ENCODE measurements at regions not wholly inside any gene's neighbourhood (a gene's known extent, or its start where the extent isn't known, plus 50 kb on each side); places are given as distances from the start of the nearest gene placed in this dataset.

DNA sequence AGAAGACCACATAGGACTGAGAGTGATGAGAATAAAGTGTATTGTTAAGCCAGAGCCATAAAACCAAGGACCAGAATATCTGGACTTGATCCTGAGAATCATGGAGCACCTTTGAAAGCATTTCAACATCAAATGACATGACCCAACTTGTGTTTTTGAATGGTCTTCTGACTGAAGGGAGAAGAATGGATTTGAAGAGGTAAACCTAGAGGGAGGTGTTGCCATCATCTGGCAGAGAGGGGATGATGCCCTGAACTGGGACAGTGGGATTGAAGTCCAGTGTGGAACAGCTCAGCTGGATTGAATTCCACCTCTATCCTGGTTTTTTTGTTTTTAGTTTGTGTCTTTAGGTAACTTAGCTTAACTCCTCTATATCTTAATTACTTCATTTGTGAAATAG, 570.0 kb downstream of the TBC1D32 start:
- no peaks in the 10 kb centered on the region for H3K27me3 ChIP-seq (replicated peaks in 1 of 4; ENCODE audit: control insufficient read depth in 3 of 4, extremely low read depth in 1 of 4, insufficient read depth in 3 of 4, low read length in 3 of 4)
- H3K18ac ChIP-seq (ENCODE audit: extremely low read depth, low read length), result no peak overlapping the region
- H3K23ac ChIP-seq (ENCODE audit: insufficient read length), result no peak overlapping the region
- no peaks in the 10 kb centered on the region for H3K36me3 ChIP-seq (ENCODE audit: control insufficient read depth in 2 of 4, insufficient read depth in 4 of 4, low read length in 3 of 4)
- H2BK12ac ChIP-seq (ENCODE audit: low read depth, low read length), result no peak overlapping the region
- H3K56ac ChIP-seq (replicated peaks; ENCODE audit: insufficient read length, low read depth, low read length), result no peak overlapping the region
- H3K4me3 ChIP-seq (ENCODE audit: extremely low read depth in 1 of 4, insufficient read depth in 2 of 4, low read depth in 3 of 4, low read length in 4 of 4), result no peak overlapping the region
- H3K4me1 ChIP-seq (replicated peaks in 1 of 4; ENCODE audit: control insufficient read depth in 3 of 4, insufficient read depth in 4 of 4, low read length in 3 of 4), result no peaks in the 10 kb centered on the region
- H3K4ac ChIP-seq (replicated peaks; ENCODE audit: insufficient read length, low read depth, low read length), result no peak overlapping the region
- H2BK120ac ChIP-seq (replicated peaks; ENCODE audit: low read depth, low read length), result no peak overlapping the region
- ChIA-PET POLR2A (ENCODE audit: partially characterized antibody) (no interaction called here), CTCF (ENCODE audit: partially characterized antibody) (interaction anchor here (0.7 to 1.4 kb wide), 8 partner anchors 10 to 362 kb away, joined by 3 to 5 read pairs (median 3); no protein-coding TSS in a partner anchor)
- no peaks in the 10 kb centered on the region for H3K9me3 ChIP-seq (ENCODE audit: insufficient read depth in 2 of 2, low read depth in 1 of 2, low read length in 1 of 2)
- no peak overlapping the region for H3K9ac ChIP-seq (replicated peaks in 1 of 4; ENCODE audit: extremely low read depth in 1 of 4, low read depth in 3 of 4, low read length in 3 of 4)
- H2AK5ac ChIP-seq (ENCODE audit: low read depth, low read length), result no peak overlapping the region
- no peak overlapping the region for H4K91ac ChIP-seq (replicated peaks; ENCODE audit: insufficient read length, low read length)
- H2BK15ac ChIP-seq (ENCODE audit: low read length), result no peak overlapping the region
- H3K79me2 ChIP-seq (ENCODE audit: control insufficient read depth in 1 of 2, insufficient read depth in 2 of 2, low read length in 2 of 2), result no peaks in the 10 kb centered on the region
- H3K79me1 ChIP-seq (ENCODE audit: low read depth, low read length), result no peaks in the 10 kb centered on the region
- H4K20me1 ChIP-seq (replicated peaks in 1 of 2; ENCODE audit: control insufficient read depth in 1 of 2, insufficient read depth in 2 of 2, low read length in 2 of 2), result no peaks in the 10 kb centered on the region
- H3K23me2 ChIP-seq (ENCODE audit: low read depth, low read length), result no peaks in the 10 kb centered on the region
- no peak for FAIRE-seq
- no peak overlapping the region for H3K14ac ChIP-seq (ENCODE audit: insufficient read length)
- no peak overlapping the region for H4K8ac ChIP-seq (ENCODE audit: extremely low read depth, insufficient read depth, low read length)
- TF ChIP-seq KDM5A (IDR thresholded peaks at IDR 0.05; ENCODE audit: low read length) (no peak), SIX5 (IDR thresholded peaks at IDR 0.05; ENCODE audit: low read depth, low read length) (no peak), RAD21 (IDR thresholded peaks at IDR 0.05 in 1 of 2, conservative IDR thresholded peaks at IDR 0.05 in 1 of 2; ENCODE audit: low read depth in 2 of 2, low read length in 2 of 2) (peak; percentile 61 to 72)
- TF ChIP-seq, protein P1, sequence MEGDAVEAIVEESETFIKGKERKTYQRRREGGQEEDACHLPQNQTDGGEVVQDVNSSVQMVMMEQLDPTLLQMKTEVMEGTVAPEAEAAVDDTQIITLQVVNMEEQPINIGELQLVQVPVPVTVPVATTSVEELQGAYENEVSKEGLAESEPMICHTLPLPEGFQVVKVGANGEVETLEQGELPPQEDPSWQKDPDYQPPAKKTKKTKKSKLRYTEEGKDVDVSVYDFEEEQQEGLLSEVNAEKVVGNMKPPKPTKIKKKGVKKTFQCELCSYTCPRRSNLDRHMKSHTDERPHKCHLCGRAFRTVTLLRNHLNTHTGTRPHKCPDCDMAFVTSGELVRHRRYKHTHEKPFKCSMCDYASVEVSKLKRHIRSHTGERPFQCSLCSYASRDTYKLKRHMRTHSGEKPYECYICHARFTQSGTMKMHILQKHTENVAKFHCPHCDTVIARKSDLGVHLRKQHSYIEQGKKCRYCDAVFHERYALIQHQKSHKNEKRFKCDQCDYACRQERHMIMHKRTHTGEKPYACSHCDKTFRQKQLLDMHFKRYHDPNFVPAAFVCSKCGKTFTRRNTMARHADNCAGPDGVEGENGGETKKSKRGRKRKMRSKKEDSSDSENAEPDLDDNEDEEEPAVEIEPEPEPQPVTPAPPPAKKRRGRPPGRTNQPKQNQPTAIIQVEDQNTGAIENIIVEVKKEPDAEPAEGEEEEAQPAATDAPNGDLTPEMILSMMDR (IDR thresholded peaks at IDR 0.05; ENCODE audit: control extremely low read depth in 1 of 3, insufficient read depth in 1 of 3, low read depth in 1 of 3, low read length in 3 of 3), result peak; percentile 27 to 56 (median 40); a peak in 3 of 4 replicates
- no peak overlapping the region for H2BK5ac ChIP-seq (ENCODE audit: low read depth, low read length)
- H2AFZ ChIP-seq (ENCODE audit: low read length), result no peak overlapping the region
- H2BK20ac ChIP-seq (ENCODE audit: low read length), result no peak overlapping the region
- H4K5ac ChIP-seq (ENCODE audit: insufficient read length, low read depth, low read length), result no peak overlapping the region
- H3K27ac ChIP-seq (ENCODE audit: low read depth, low read length), result no peak overlapping the region
- H3K4me2 ChIP-seq (ENCODE audit: insufficient read depth in 1 of 2, low read depth in 2 of 2, low read length in 2 of 2), result no peak overlapping the region
- DNase-seq (ENCODE audit: low read depth in 1 of 2, low spot score in 2 of 2), result no peak
